GM12865 (cell line): ENCODE measurements at regions not wholly inside any gene's neighbourhood (a gene's known extent, or its start where the extent isn't known, plus 50 kb on each side); places are given as distances from the start of the nearest gene placed in this dataset.
A peak's percentile ranks its signal among the peaks of the same experiment; 100 is the strongest.

Experiments
- DNase-seq: peaks from one replicate; pipeline ENCODE4 v3.0.0; 2010; ENCODE audit warnings: low read depth
- H3K4me3 ChIP-seq: 2 replicates; pipeline ENCODE4 v1.5.1; 2011; ENCODE audit warnings: mild to moderate bottlenecking, low read depth, low read length, control low read depth
- CTCF ChIP-seq: IDR thresholded peaks from 2 replicates; pipeline ENCODE4 v1.5.1; 2011; ENCODE audit warnings: low read length, control low read depth, low read depth, inconsistent platforms; ENCODE audit not compliant: insufficient read depth; ENCODE audit errors: missing control alignments

GRCh38 chr1:208684192-208684591 is 440.0 kb upstream of the PLXNA2 start:
- TF ChIP-seq CTCF: no peak
- no peak overlapping the region for H3K4me3 ChIP-seq
- no peak for DNase-seq

GRCh38 chr1:208686592-208686991 is 442.4 kb upstream of the PLXNA2 start:
- H3K4me3 ChIP-seq: no peak overlapping the region
- no peak for TF ChIP-seq CTCF
- DNase-seq: peak; percentile 22

GRCh38 chr1:208688656-208689315 is 444.6 kb upstream of the PLXNA2 start:
- no peak for TF ChIP-seq CTCF
- DNase-seq: no peak
- no peak overlapping the region for H3K4me3 ChIP-seq

GRCh38 chr1:208691012-208691411 is 446.8 kb upstream of the PLXNA2 start:
- peak; percentile 12 for DNase-seq
- H3K4me3 ChIP-seq: no peak overlapping the region
- no peak for TF ChIP-seq CTCF

- no peak for TF ChIP-seq CTCF
- DNase-seq: no peak
- H3K4me3 ChIP-seq: no peak overlapping the region
Observed at GRCh38 chr1:208709981-208710380, 465.8 kb upstream of the PLXNA2 start.

- no peak for TF ChIP-seq CTCF
- DNase-seq: no peak
- H3K4me3 ChIP-seq: no peak overlapping the region
Observed at GRCh38 chr1:208714323-208714722, 470.1 kb upstream of the PLXNA2 start.

GRCh38 chr1:208717525-208717924 is 473.3 kb upstream of the PLXNA2 start:
- no peak for DNase-seq
- no peak for TF ChIP-seq CTCF
- H3K4me3 ChIP-seq: no peak overlapping the region
